ENCODE measurements at regions not wholly inside any gene's neighbourhood (a gene's known extent, or its start where the extent isn't known, plus 50 kb on each side); places are given as distances from the start of the nearest gene placed in this dataset.

DNA sequence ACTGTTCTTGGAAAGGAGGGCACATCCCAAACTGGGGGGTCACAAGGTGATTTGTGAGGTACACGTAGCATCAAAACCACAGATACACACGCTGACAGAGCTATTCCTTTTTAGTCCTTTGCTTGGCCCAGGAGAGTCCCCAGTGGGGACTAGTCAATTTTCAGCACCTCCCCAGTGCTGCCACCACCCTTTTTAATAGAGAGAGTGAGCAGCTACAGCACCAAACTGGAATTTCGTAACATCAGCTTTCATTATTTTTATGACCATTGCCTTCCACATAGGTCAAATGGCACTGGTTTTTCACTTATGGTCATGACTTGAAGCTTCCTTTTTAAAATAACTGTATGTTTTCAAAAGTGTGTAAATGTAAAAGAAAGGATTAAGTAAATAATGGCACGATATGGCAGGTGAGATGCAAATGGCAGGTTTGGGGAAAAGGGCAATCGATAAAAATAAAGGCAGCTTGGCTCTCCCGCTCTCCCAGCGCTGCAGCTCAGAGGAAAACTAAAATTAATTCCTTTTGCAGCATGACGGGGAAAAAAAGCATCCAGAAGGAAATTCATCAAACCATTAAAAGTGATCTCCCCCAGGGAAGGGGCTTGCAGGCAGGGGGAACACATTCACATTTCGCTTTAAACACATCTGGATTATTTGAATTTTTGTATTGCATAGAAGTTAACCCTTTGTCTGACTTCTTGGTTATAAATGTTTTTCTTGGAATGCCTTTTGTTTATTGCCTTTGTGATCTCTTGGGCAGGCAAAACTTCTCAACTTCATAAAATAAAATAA lies 95.2 kb downstream of the ANKRD60 start:
- H3K27me3 ChIP-seq (ENCODE audit: control insufficient read depth, insufficient read depth, low read length), result no peaks in the 10 kb centered on the region
- peak in 2 of 5 donors; percentile 39 to 74 for DNase-seq

DNA sequence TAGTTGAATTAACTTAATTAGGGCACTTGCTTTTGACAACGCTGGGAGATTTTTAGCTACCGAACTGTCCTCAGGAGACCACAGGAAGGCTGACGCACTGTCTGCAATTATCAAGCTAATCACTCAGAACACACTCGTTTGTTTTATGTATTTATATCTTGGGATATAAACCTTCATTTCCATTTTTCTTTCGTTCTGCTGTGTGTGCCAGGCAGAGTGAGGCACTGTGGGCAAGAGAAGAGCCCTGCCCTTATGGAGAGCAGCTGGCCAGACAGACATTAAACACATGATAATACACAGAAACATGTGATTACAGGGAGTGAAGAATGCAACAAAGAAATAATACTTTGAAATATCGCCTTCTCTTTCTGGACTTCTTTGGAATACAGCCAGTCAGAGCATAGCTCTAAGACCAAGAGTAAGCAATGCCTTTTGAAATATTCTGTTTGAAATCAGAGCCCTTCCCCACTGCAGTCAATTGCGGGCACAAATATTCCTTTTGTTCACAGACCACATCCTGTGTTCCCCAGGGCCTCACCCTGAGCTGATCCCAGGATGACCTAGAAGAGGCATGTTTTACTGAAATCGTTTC lies 96.8 kb downstream of the ANKRD60 start:
- Histone ChIP-seq H3K36me3 (ENCODE audit: control insufficient read depth in 2 of 3, insufficient read depth in 3 of 3, low read length in 3 of 3) (no peaks in the 10 kb centered on the region), H3K27me3 (ENCODE audit: control insufficient read depth, insufficient read depth, low read length) (no peaks in the 10 kb centered on the region), H3K9me3 (ENCODE audit: control insufficient read depth in 2 of 3, insufficient read depth in 1 of 3, low read length in 3 of 3) (no peaks in the 10 kb centered on the region), H3K4me3 (ENCODE audit: low read length in 3 of 3) (no peak overlapping the region), H3K9ac (ENCODE audit: low read length in 3 of 3) (no peak overlapping the region), H3K27ac (ENCODE audit: low read depth in 2 of 2, low read length in 2 of 2) (no peak overlapping the region), H3K4me1 (ENCODE audit: control insufficient read depth in 2 of 3, insufficient read depth in 2 of 3, low read depth in 1 of 3, low read length in 3 of 3) (no peaks in the 10 kb centered on the region)
- no peak for FAIRE-seq
- TF ChIP-seq, protein P1, sequence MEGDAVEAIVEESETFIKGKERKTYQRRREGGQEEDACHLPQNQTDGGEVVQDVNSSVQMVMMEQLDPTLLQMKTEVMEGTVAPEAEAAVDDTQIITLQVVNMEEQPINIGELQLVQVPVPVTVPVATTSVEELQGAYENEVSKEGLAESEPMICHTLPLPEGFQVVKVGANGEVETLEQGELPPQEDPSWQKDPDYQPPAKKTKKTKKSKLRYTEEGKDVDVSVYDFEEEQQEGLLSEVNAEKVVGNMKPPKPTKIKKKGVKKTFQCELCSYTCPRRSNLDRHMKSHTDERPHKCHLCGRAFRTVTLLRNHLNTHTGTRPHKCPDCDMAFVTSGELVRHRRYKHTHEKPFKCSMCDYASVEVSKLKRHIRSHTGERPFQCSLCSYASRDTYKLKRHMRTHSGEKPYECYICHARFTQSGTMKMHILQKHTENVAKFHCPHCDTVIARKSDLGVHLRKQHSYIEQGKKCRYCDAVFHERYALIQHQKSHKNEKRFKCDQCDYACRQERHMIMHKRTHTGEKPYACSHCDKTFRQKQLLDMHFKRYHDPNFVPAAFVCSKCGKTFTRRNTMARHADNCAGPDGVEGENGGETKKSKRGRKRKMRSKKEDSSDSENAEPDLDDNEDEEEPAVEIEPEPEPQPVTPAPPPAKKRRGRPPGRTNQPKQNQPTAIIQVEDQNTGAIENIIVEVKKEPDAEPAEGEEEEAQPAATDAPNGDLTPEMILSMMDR (IDR thresholded peaks at IDR 0.05; ENCODE audit: borderline replicate concordance, extremely low read depth, insufficient read depth), result no peak
- intact Hi-C loops (cut with DNase I), result no loop called here
- DNase-seq, result no peak

More for the DNA sequence above, 95.2 kb downstream of the ANKRD60 start:
- no peaks in the 10 kb centered on the region for H3K36me3 ChIP-seq (ENCODE audit: control insufficient read depth in 2 of 3, insufficient read depth in 3 of 3, low read length in 3 of 3)
- H3K9me3 ChIP-seq (ENCODE audit: control insufficient read depth in 2 of 3, insufficient read depth in 1 of 3, low read length in 3 of 3), result no peaks in the 10 kb centered on the region
- TF ChIP-seq, protein P1 (IDR thresholded peaks at IDR 0.05; ENCODE audit: borderline replicate concordance, extremely low read depth, insufficient read depth), result no peak
- intact Hi-C loops (cut with DNase I), result no loop called here
- no peak for FAIRE-seq
- no peak overlapping the region for H3K4me3 ChIP-seq (ENCODE audit: low read length in 3 of 3)
- H3K9ac ChIP-seq (ENCODE audit: low read length in 3 of 3), result no peak overlapping the region
- H3K4me1 ChIP-seq (ENCODE audit: control insufficient read depth in 2 of 3, insufficient read depth in 2 of 3, low read depth in 1 of 3, low read length in 3 of 3), result no peaks in the 10 kb centered on the region
- no peak overlapping the region for H3K27ac ChIP-seq (ENCODE audit: low read depth in 2 of 2, low read length in 2 of 2)

- TF ChIP-seq, protein P1 (IDR thresholded peaks at IDR 0.05; ENCODE audit: borderline replicate concordance, extremely low read depth, insufficient read depth), result no peak
- Histone ChIP-seq H3K4me3 (ENCODE audit: low read length in 3 of 3) (no peak overlapping the region), H3K27ac (ENCODE audit: low read depth in 2 of 2, low read length in 2 of 2) (no peak overlapping the region), H3K4me1 (ENCODE audit: control insufficient read depth in 2 of 3, insufficient read depth in 2 of 3, low read depth in 1 of 3, low read length in 3 of 3) (no peaks in the 10 kb centered on the region), H3K9me3 (ENCODE audit: control insufficient read depth in 2 of 3, insufficient read depth in 1 of 3, low read length in 3 of 3) (no peaks in the 10 kb centered on the region), H3K27me3 (ENCODE audit: control insufficient read depth, insufficient read depth, low read length) (no peaks in the 10 kb centered on the region), H3K9ac (ENCODE audit: low read length in 3 of 3) (no peak overlapping the region), H3K36me3 (ENCODE audit: control insufficient read depth in 2 of 3, insufficient read depth in 3 of 3, low read length in 3 of 3) (no peaks in the 10 kb centered on the region)
- no peak for FAIRE-seq
- no peak for DNase-seq
- intact Hi-C loops (cut with DNase I), result no loop called here
These were observed 97.3 kb downstream of the ANKRD60 start for GRCh38 chr20:58131151-58131550.

All from kidney (tissue), 13 donors.